HS-5 (cell line): ENCODE measurements at regions not wholly inside any gene's neighbourhood (a gene's known extent, or its start where the extent isn't known, plus 50 kb on each side); places are given as distances from the start of the nearest gene placed in this dataset.
A peak's percentile ranks its signal among the peaks of the same experiment; 100 is the strongest.
"Not testable (repeated sequence)": the region's sequence is repeated elsewhere in the genome, so short reads cannot be mapped to it uniquely, and the experiment has no call there.

Experiments
- DNase-seq: peaks from one replicate; pipeline ENCODE4 v3.0.0-alpha.2; 2012; ENCODE audit warnings: low read depth

DNA sequence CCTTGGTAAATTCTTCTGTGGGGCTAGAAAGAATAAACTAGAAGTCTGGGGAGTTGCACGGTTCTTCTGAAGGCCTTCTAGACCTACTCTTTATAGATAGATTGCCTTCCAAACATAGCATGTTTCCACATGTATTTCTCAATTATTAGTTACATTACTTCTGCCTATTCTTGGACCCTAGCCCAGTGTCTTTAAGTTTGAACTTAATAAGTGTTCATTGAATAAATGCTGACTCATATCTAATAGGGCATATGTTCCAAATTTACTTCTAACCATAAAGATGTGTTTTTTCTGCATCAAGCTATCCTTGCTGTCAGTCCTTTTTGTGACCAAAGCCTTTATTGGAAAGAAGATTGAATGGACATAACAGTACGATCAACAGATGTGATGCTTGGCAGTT is 503.6 kb upstream of the ZFP42 start:
- no peak for DNase-seq

DNA sequence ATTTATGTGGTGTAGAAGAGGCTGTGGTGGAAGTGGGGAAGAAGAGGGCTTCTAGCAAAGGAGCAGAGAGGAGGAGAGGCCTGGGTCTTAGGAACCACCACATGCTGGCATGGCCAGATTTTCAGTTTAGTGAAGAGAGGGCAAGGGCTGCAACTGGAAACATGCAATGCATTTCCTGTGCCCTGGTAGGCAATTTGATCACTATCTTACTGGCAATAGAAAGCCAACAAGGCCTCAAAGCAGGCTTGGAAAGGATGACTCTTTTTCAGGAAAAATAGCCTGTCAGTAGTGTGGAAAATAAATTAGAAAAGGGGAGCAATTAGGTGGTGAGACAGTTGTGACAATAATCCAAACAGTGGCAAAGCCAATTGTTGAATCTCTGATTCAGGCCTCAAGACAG is 501.9 kb upstream of the ZFP42 start:
- DNase-seq: no peak

DNA sequence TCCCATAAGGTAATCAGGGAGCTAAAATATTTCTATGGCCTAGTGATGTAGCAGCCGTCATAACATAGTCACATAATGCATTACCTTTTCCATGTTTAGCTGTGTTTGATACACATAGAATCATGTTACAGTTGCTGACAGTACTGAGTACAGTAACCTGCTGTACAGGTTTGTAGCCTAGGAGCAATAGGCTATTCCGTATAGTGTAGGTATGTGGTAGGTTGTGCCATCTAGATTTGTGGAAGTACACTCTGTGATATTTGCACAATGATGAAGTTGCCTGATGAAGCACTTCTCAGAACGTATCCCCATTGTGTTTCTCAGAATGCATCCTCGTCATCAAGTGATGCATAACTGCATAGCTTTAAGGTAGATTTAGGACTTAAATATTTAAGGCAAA is 495.6 kb upstream of the ZFP42 start:
- no peak for DNase-seq

- no peak for DNase-seq
Measured at GRCh38 chr4:187500796-187501195, 494.8 kb upstream of the ZFP42 start.

DNA sequence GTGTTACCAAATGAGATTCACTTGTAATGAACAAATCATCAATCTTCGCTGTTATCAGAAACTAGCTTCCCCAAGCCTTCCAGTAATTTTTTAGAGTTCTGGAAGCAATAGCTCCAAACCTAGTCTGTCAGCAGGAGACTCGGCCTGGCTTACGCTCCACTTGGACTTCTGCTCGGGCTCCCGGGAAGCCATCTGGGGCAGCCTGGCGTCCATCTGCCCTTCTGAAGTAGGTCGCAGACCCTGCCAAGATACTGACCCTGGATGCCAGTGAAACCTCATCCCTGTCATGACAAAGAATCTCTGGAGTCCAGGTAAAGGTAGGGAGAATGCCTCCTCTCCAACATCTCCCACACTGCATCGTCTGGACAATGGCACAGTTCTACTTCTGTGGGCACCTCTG is 493.8 kb upstream of the ZFP42 start:
- no peak for DNase-seq

DNA sequence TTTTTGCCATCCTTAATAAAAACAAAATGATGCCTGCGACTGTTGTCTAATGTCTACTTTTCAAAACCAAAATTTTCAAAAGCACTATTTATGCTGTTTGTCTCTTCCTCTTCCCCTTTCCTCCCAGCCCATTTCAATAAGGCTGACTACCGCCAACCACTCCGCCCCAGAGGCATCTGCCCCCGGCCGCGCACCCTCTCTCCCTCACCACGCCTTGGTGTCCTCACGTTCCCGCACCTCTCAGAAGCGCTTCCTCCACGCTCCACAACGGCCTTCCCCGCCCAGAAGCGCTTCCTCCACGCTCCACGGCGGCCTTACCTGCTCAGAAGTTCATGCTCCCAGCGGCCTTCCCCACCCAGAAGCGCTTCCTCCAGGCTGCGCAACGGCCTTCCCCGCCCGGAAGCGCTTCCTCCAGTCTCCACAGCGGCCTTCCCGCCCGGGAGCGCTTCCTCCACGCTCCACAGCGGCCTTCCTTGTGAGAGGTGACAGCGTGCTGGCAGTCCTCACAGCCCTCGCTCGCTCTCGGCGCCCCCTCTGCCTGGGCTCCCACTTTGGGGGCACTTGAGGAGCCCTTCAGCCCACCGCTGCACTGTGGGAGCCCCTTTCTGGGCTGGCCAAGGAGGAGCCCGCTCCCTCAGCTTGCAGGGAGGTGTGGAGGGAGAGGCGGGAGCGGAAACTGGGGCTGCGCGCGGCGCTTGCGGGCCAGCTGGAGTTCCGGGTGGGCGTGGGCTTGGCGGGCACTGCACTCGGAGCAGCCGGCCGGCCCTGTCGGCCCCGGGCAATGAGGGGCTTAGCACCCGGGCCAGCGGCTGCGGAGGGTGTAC is 490.4 kb upstream of the ZFP42 start:
- DNase-seq: no peak

DNA sequence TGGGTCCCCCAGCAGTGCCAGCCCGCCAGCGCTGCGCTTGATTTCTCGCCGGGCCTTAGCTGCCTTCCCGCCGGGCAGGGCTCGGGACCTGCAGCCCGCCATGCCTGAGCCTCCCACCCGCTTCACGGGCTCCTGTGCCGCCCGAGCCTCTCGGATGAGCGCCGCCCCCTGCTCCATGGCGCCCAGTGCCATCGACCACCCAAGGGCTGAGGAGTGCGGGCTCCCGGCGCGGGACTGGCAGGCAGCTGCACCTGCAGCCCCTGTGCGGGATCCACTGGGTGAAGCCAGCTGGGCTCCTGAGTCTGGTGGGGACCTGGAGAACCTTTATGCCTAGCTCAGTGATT is 489.8 kb upstream of the ZFP42 start:
- DNase-seq: not testable (repeated sequence)

GRCh38 chr4:187516224-187516623 is 479.3 kb upstream of the ZFP42 start:
- no peak for DNase-seq

GRCh38 chr4:187541666-187542065 is 453.9 kb upstream of the ZFP42 start:
- DNase-seq: no peak

GRCh38 chr4:187544461-187545053 is 451.0 kb upstream of the ZFP42 start:
- no peak for DNase-seq

GRCh38 chr4:187547316-187547715 is 448.3 kb upstream of the ZFP42 start:
- DNase-seq: no peak

DNA sequence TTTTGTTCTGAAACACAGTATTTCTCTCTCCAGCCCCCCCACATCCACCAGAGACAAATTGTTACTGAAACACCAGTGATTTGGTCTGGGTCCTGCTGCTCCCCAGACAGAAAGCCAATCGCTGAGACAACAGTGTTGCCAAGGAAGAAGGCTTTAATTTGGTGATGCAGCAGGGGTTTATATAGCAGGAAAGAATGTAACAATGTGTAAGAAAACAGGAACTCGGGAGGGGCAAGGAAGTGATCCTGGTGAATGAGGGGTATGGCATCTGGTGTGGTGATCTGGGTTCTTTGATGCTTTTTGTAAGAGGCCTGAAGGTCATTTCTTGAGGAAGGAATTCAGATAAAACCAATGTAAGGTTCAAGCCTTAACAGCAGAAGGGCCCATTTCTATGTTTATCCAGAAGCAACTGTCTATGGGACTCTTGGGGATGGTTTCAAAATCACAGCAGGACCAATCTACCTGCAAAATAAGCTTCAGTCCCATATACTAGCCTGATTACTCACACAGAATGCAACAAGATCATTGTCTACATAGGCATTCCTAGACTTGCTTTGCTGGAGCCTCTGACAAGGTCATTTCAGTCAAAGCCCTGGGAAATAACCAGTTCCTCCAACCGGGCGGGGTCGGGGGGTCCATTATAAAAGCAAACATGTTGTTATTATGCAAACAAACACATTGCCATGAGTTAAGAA is 445.2 kb upstream of the ZFP42 start:
- DNase-seq: peak; percentile 44

DNA sequence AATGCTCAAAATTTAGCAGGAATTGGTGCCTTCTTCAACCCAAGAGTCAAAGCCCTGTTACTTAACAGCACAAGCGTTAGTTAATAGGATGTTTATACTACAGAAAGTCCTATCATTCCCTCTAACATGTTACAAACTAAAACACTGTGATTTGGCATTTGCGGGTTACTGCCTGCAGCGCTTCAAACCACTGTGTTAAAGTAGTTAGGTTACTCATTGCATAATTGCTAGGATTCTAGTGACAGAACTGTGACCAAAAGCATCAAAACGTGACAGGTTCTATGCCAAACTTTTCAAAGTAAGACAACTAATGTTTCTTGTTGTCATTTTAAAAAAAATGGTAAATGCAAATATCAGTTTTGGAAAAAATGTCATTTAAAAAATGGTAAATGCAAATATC is 442.8 kb upstream of the ZFP42 start:
- no peak for DNase-seq

GRCh38 chr4:187555174-187555573 is 440.4 kb upstream of the ZFP42 start:
- DNase-seq: no peak

DNA sequence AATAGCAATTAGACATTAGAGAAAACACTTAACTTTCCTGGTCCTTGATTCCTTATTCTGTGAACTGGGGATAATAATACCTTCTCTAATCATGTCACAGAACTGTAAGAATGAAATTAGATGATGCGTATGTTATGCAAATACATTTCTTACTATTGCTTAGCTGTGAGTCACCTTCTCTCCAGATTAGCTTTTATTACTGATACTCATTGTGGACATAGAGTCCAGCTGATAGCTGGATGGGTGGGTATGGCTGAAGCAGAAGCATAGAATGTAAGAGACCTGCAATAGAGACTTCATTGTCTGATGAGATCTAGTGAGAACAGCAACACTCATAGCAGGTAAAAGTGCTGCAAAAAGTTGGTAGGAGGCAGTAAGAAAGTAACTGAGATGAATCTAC is 437.2 kb upstream of the ZFP42 start:
- no peak for DNase-seq

- no peak for DNase-seq
Measured at GRCh38 chr4:187562345-187562744, 433.2 kb upstream of the ZFP42 start.

DNA sequence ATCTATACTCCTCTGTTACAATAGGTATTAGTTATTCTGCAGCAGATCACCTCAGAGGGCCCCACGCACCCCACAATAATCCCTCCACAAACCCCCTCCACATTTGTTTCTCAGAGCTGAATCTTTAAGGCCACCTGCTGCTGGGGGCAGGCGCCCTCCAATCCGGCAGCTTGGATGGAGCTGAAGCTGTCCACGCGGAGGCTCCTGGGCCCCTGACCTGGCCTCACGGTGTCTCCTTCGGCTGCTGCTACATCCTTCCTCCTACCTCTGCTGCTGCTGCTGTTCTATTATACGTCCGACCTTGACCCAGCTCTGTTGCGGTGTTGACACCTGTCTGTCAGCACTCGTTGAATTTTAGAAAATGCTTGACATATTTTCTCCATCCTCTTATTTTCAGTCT is 430.2 kb upstream of the ZFP42 start:
- no peak for DNase-seq

DNA sequence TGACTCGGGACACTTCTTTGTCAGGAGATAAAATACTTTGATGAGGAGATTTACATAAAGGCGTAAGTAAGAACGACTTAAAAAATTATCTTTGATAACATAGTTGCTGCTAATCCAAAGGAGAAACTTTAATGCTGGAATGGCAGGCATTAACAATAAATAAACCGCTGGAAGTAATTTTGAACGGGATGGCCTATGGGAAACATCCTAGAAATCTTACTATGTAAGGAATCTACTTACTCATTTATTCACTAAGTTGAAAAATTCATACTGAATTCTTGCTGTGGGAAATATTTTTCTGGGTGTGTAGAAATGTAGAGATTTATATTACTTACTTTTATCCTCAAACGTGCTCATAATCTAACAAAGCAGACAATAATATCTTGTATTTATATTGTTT is 425.7 kb upstream of the ZFP42 start:
- DNase-seq: no peak

DNA sequence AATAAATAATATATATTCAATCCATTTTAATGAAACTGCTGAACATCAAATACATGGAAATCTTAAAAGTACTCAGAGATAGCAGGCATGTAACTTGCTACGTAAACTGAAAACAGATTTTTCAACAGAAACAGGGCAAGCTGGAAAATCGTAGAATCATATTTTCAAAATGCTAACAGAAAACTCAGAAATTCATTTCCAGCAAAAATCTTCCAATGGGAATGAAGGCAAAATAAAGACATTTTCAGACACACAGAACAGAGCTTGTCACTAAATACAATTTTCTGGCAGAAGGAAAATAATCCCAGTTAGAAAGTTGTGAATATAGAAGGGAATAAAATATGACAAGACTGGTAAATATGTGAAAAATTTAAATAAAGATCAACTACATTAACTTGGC is 419.9 kb upstream of the ZFP42 start:
- no peak for DNase-seq

DNA sequence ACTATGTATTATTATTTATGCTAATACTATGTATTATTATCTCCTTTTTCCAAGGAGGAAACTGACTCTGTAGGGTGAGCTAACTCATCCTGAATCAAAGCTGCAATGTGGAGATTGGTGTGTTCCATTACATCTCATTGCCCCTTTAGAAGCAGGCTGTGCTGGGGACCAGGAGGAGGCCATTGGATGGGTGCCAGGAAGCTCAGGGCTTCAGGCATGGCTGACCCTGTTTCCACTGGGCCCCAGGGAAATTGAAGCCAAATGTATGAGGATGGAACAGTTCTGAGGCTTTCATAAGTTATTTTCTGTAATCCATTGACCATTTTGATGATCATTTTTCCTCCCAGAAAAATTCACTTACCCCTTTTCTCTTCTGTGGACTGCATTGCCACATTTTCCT is 418.8 kb upstream of the ZFP42 start:
- no peak for DNase-seq

DNA sequence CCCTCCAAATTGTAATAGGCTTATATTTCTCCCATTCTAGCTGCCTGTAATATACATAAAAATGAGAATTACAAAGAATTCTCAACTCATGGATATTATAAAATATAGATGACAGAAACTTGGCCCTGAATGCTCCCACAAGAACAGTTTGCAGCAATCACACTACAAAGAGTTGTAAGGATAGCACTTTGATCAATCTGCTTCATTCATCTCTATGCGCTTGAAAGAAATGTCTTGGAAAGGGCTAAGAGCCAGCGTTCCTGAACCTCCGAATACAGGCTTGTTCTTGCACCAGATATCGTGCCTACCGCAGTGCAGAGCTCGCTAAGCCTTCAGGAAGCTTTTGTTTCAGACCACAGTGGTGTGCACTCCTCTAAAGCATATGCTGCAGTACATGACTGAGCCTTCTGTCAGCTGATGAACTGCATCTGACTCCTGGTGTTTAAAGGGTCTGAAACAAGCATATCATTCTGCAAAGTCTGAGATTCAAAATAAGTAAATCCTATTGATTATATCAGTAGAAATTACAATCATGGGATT is 417.6 kb upstream of the ZFP42 start:
- DNase-seq: no peak

- no peak for DNase-seq
Measured at GRCh38 chr4:187586892-187587291, 408.7 kb upstream of the ZFP42 start.

DNA sequence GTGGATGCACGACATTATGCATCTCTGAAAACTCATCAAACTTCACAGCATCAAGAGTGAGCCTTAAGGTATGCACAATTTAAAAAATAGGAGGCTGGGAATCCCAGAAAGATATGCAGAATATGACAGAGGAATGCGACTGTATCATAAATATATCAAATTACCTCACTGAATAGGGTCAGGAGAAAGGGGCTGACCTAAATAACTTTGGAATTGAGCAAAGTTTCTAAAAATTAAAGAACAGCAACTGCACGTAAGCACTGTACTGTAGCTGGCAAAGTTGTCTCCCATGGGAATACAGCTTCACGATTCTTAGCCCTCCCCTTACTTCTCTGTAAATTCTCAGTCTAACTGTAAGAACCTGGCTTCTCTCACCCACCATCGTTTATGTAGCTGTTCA is 397.4 kb upstream of the ZFP42 start:
- no peak for DNase-seq
